ENCODE measurements at regions not wholly inside any gene's neighbourhood (a gene's known extent, or its start where the extent isn't known, plus 50 kb on each side); places are given as distances from the start of the nearest gene placed in this dataset.

DNA sequence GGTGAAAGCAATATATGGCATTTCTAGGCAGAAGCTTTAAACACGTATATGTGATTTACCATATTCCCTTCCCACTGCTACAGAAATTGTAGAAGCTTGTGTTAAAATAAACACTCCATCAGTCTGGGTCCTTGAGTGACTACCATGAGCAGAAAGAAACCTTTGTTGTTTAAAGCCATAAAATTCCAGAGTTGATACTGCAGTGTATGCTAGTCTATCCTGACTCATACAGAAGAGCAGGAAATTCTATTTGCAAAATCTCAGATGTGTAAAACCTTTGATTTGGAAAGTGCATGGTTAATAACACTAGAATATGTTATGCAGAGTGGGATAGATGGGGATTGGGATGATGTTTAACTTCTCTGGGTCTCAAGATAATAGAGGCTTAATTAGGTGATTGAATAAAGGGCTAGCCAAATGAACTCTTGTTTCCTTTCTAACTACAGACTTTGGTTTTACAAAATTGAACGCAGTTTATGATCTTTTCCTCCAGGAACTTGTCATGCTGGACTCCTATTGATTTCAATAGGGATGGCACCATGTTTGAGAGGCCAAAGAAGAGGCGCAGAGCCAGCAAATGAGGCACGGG lies 282.7 kb upstream of the VLDLR start:
- Histone ChIP-seq H3K27ac (no peak overlapping the region), H3K27me3 (no peaks in the 10 kb centered on the region), H3K36me3 (no peaks in the 10 kb centered on the region), H3K4me3 (no peak overlapping the region), H3K4me1 (no peaks in the 10 kb centered on the region), H3K9me3 (no peaks in the 10 kb centered on the region)
- 79 to 81% methylated on average over 4 of the region's 4 CpGs for WGBS, 2 donors
- FAIRE-seq (no peak), ATAC-seq (no peak), DNase-seq (no peak)
- intact Hi-C loops (cut with DNase I), result no loop called here
- TF ChIP-seq, protein P1, sequence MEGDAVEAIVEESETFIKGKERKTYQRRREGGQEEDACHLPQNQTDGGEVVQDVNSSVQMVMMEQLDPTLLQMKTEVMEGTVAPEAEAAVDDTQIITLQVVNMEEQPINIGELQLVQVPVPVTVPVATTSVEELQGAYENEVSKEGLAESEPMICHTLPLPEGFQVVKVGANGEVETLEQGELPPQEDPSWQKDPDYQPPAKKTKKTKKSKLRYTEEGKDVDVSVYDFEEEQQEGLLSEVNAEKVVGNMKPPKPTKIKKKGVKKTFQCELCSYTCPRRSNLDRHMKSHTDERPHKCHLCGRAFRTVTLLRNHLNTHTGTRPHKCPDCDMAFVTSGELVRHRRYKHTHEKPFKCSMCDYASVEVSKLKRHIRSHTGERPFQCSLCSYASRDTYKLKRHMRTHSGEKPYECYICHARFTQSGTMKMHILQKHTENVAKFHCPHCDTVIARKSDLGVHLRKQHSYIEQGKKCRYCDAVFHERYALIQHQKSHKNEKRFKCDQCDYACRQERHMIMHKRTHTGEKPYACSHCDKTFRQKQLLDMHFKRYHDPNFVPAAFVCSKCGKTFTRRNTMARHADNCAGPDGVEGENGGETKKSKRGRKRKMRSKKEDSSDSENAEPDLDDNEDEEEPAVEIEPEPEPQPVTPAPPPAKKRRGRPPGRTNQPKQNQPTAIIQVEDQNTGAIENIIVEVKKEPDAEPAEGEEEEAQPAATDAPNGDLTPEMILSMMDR (IDR thresholded peaks at IDR 0.05), result no peak

DNA sequence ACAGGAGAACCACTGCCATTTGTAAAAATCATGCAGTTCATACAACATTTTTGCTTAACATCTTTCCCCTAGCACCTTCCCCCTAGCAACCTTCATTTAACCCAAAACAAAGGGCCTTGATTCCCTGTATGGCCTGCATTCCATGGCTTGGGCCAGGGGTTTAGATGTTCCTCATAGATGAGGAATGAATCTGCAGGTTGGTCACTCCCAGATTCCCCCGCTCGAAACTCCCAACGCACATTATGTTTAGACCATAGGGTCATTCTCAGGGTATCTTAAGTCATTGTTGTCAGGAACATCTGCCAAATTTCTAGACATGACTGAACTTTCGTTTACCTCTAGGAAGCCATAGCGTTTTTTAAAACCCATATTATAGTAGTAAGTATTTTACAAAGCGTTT lies 282.2 kb upstream of the VLDLR start:
- ATAC-seq (no peak), DNase-seq (no peak), FAIRE-seq (no peak)
- Histone ChIP-seq H3K27me3 (no peaks in the 10 kb centered on the region), H3K27ac (no peak overlapping the region), H3K9me3 (no peaks in the 10 kb centered on the region), H3K36me3 (no peaks in the 10 kb centered on the region), H3K4me1 (no peaks in the 10 kb centered on the region), H3K4me3 (no peak overlapping the region)
- 88% methylated on average over 6 of the region's 6 CpGs for WGBS, 2 donors
- intact Hi-C loops (cut with DNase I), result no loop called here
- TF ChIP-seq, protein P1 (IDR thresholded peaks at IDR 0.05), result no peak

DNA sequence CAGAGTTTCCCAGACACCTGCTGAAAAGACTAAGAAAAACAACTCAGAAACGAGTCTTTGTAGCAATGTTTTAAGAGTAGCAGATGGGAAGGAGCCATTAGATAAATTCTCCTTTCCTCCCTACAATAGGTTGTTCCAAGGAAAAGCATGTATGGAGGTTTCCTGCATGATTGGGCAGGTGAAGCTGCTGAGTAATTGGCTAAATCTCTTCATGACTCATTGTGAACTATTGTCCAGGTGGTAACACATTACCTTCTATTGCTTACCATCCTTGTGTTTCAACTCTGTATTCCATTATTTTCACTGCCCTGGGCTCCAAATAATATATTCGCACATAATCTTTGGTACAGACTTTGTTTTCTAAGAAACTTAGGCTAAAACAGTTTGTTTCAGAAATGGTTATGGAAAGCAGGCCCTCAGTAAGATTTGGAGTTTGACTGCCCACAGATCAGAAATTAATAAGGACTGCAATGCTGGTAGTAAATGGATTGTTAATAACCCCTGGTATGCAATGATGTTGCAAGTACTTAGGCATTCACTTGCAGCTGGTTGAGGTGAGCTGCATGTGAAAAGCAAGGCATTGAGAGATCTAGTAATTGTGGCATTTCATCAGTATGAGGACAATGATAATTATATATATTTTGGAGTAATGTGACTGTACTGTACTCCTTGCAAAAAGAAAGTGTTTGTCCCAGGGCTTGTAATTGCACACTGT lies 281.4 kb upstream of the VLDLR start:
- Histone ChIP-seq H3K36me3 (no peaks in the 10 kb centered on the region), H3K4me3 (no peak overlapping the region), H3K9me3 (no peaks in the 10 kb centered on the region), H3K27ac (no peak overlapping the region), H3K27me3 (no peaks in the 10 kb centered on the region), H3K4me1 (no peaks in the 10 kb centered on the region)
- intact Hi-C loops (cut with DNase I), result no loop called here
- DNase-seq, result no peak
- WGBS, 2 donors, result 79 to 85% methylated on average over 2 of the region's 2 CpGs
- ATAC-seq, result no peak
- TF ChIP-seq, protein P1 (IDR thresholded peaks at IDR 0.05), result no peak
- FAIRE-seq, result no peak

DNA sequence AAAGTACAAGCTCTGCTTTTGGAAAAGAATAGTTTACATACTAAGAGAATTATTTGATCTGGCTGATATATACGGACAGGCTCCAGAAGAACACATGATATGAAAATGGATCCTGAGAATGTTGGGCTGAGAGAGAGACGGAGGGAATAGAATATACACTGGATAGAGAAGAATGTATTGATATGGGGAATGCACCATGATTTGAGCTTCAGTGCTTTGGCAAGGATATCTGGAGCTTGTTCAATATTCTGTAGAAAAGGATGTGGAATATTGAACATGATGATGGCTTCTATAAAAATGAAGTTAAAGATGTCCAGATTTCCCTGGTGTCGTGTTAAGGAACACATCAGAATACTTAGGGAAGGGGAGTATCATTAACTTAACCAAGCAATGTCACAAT lies 280.5 kb upstream of the VLDLR start:
- Histone ChIP-seq H3K4me1 (no peaks in the 10 kb centered on the region), H3K9me3 (no peaks in the 10 kb centered on the region), H3K27me3 (no peaks in the 10 kb centered on the region), H3K4me3 (no peak overlapping the region), H3K27ac (no peak overlapping the region), H3K36me3 (no peaks in the 10 kb centered on the region)
- 74 to 82% methylated on average over 3 of the region's 3 CpGs for WGBS, 2 donors
- TF ChIP-seq, protein P1 (IDR thresholded peaks at IDR 0.05), result no peak
- ATAC-seq, result no peak
- intact Hi-C loops (cut with DNase I), result no loop called here
- no peak for FAIRE-seq
- DNase-seq, result no peak

DNA sequence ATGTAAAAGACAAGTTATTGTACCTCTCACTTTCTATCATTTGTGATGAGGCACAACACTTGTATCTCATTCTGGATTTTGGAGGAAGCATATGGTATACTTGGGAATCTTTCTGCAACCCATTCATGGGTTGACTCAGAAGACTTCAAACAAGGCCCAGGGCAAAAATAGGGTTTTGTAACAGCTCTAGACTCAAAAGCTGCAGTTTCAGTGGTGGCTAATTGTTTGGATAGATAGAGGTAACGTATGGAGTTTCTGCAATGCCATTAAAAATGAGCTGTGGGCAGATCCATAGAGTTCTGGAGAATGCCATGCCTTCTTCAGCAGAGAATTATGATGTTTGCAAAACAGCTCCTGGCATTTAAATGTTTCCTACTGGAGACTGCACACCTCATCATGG lies 279.6 kb upstream of the VLDLR start:
- no peak for ATAC-seq
- no peaks in the 10 kb centered on the region for H3K27me3 ChIP-seq
- no peak overlapping the region for H3K27ac ChIP-seq
- H3K36me3 ChIP-seq, result no peaks in the 10 kb centered on the region
- no peak for FAIRE-seq
- no peak for DNase-seq
- intact Hi-C loops (cut with DNase I), result no loop called here
- no peaks in the 10 kb centered on the region for H3K4me1 ChIP-seq
- TF ChIP-seq, protein P1 (IDR thresholded peaks at IDR 0.05), result no peak
- no peak overlapping the region for H3K4me3 ChIP-seq
- 91 to 94% methylated on average over 1 of the region's 1 CpG for WGBS, 2 donors
- H3K9me3 ChIP-seq, result no peaks in the 10 kb centered on the region

Data from pancreas (tissue), 10 donors.